ENCODE measurements at regions not wholly inside any gene's neighbourhood (a gene's known extent, or its start where the extent isn't known, plus 50 kb on each side); places are given as distances from the start of the nearest gene placed in this dataset.

DNA sequence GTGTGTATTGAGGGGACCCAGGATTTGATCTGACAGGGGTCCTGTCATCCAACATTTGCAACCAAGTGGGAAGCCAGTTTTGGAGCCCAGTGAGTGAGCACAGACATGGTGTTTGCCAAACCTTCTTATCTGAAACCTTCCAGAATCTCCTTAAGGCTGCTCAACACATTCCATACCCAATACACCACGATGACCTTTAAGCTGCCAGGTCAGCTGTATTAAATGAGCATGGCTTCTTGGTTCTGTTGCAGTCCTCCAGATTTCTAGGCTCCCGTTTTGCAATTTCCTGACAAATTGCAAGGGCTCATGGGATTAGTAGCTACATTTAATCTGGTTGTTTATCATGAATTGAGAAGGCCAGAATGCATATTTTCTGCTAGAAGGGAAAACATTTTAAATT, 124.2 kb upstream of the ATP10B start:
- intact Hi-C loops (cut with micrococcal nuclease; ENCODE audit: unreplicated experiment), result no loop called here
- no peak overlapping the region for H3K4me3 Mint-ChIP-seq (ENCODE audit: low read depth, unreplicated experiment)
- no peaks in the 10 kb centered on the region for H3K36me3 Mint-ChIP-seq (ENCODE audit: insufficient read depth, unreplicated experiment)
- TF ChIP-seq, protein P1, sequence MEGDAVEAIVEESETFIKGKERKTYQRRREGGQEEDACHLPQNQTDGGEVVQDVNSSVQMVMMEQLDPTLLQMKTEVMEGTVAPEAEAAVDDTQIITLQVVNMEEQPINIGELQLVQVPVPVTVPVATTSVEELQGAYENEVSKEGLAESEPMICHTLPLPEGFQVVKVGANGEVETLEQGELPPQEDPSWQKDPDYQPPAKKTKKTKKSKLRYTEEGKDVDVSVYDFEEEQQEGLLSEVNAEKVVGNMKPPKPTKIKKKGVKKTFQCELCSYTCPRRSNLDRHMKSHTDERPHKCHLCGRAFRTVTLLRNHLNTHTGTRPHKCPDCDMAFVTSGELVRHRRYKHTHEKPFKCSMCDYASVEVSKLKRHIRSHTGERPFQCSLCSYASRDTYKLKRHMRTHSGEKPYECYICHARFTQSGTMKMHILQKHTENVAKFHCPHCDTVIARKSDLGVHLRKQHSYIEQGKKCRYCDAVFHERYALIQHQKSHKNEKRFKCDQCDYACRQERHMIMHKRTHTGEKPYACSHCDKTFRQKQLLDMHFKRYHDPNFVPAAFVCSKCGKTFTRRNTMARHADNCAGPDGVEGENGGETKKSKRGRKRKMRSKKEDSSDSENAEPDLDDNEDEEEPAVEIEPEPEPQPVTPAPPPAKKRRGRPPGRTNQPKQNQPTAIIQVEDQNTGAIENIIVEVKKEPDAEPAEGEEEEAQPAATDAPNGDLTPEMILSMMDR (IDR thresholded peaks at IDR 0.05; ENCODE audit: unreplicated experiment), result no peak
- no peaks in the 10 kb centered on the region for H3K4me1 Mint-ChIP-seq (ENCODE audit: low read depth, unreplicated experiment)
- peaks cover 4% of the 10 kb centered on the region for H3K9me3 Mint-ChIP-seq (ENCODE audit: low read depth, unreplicated experiment)
- H3K27me3 Mint-ChIP-seq (ENCODE audit: unreplicated experiment), result no peaks in the 10 kb centered on the region
- BruUV-seq (replicated peaks), result no TSS peak
- no peak for DNase-seq
- H3K27ac Mint-ChIP-seq (ENCODE audit: unreplicated experiment), result no peak overlapping the region
- CTCF ChIA-PET, result no interaction called here

GRCh38 chr5:160970605-160971191, 118.7 kb upstream of the ATP10B start:
- no peak overlapping the region for H3K4me3 Mint-ChIP-seq (ENCODE audit: low read depth, unreplicated experiment)
- TF ChIP-seq, protein P1 (IDR thresholded peaks at IDR 0.05; ENCODE audit: unreplicated experiment), result peak; percentile 20
- DNase-seq, result no peak
- CTCF ChIA-PET, result interaction anchor here (0.6 kb wide), 1 partner anchor 276 kb away, joined by 4 read pairs; no protein-coding TSS in a partner anchor
- no TSS peak for BruUV-seq (replicated peaks)
- no peak overlapping the region for H3K27ac Mint-ChIP-seq (ENCODE audit: unreplicated experiment)
- no peaks in the 10 kb centered on the region for H3K4me1 Mint-ChIP-seq (ENCODE audit: low read depth, unreplicated experiment)
- intact Hi-C loops (cut with micrococcal nuclease; ENCODE audit: unreplicated experiment), result no loop called here
- H3K36me3 Mint-ChIP-seq (ENCODE audit: insufficient read depth, unreplicated experiment), result no peaks in the 10 kb centered on the region
- no peaks in the 10 kb centered on the region for H3K27me3 Mint-ChIP-seq (ENCODE audit: unreplicated experiment)
- peaks cover 2% of the 10 kb centered on the region for H3K9me3 Mint-ChIP-seq (ENCODE audit: low read depth, unreplicated experiment)

- no peak for DNase-seq
- Mint-ChIP-seq H3K27ac (ENCODE audit: unreplicated experiment) (no peak overlapping the region), H3K9me3 (ENCODE audit: low read depth, unreplicated experiment) (no peaks in the 10 kb centered on the region), H3K36me3 (ENCODE audit: insufficient read depth, unreplicated experiment) (no peaks in the 10 kb centered on the region), H3K27me3 (ENCODE audit: unreplicated experiment) (no peaks in the 10 kb centered on the region), H3K4me3 (ENCODE audit: low read depth, unreplicated experiment) (no peak overlapping the region), H3K4me1 (ENCODE audit: low read depth, unreplicated experiment) (no peaks in the 10 kb centered on the region)
- intact Hi-C loops (cut with micrococcal nuclease; ENCODE audit: unreplicated experiment), result no loop called here
- no TSS peak for BruUV-seq (replicated peaks)
- TF ChIP-seq, protein P1 (IDR thresholded peaks at IDR 0.05; ENCODE audit: unreplicated experiment), result no peak
- CTCF ChIA-PET, result no interaction called here
Observed at GRCh38 chr5:160969645-160970044, 117.6 kb upstream of the ATP10B start.

GRCh38 chr5:160968480-160968879, 116.5 kb upstream of the ATP10B start:
- BruUV-seq (replicated peaks), result no TSS peak
- Mint-ChIP-seq H3K27ac (ENCODE audit: unreplicated experiment) (no peak overlapping the region), H3K4me3 (ENCODE audit: low read depth, unreplicated experiment) (no peak overlapping the region), H3K27me3 (ENCODE audit: unreplicated experiment) (no peaks in the 10 kb centered on the region), H3K4me1 (ENCODE audit: low read depth, unreplicated experiment) (no peaks in the 10 kb centered on the region), H3K36me3 (ENCODE audit: insufficient read depth, unreplicated experiment) (no peaks in the 10 kb centered on the region), H3K9me3 (ENCODE audit: low read depth, unreplicated experiment) (no peaks in the 10 kb centered on the region)
- CTCF ChIA-PET, result no interaction called here
- DNase-seq, result no peak
- intact Hi-C loops (cut with micrococcal nuclease; ENCODE audit: unreplicated experiment), result no loop called here
- TF ChIP-seq, protein P1 (IDR thresholded peaks at IDR 0.05; ENCODE audit: unreplicated experiment), result no peak

Measured in Calu3 (cell line).